SK-N-SH treated with all-trans-retinoic acid at 6 μM for 48 hours (cell line): ENCODE measurements at regions not wholly inside any gene's neighbourhood (a gene's known extent, or its start where the extent isn't known, plus 50 kb on each side); places are given as distances from the start of the nearest gene placed in this dataset.

Experiments used
- ATAC-seq: fragments of 200-7000 bp; cut with Tn5 transposase; 3 replicates; pipeline ENCODE4 v1.9.1; 2020; ENCODE audit warnings: mild to moderate bottlenecking, moderate library complexity
- ARNTL ChIP-seq: fragments of 450-650 bp; formaldehyde crosslinking; IDR thresholded peaks from 2 replicates; pipeline ENCODE4 v1.5.0; 2020; ENCODE audit warnings: low read depth, mild to moderate bottlenecking, moderate library complexity, borderline replicate concordance
- BACH2 ChIP-seq: fragments of 250-450 bp; sonication (Bioruptor Pico); IDR thresholded peaks from 2 replicates; pipeline ENCODE4 v1.9.0; 2021; ENCODE audit warnings: mild to moderate bottlenecking, borderline replicate concordance
- ESRRG ChIP-seq: fragments of 250-450 bp; sonication (Bioruptor Pico); IDR thresholded peaks from 2 replicates; pipeline ENCODE4 v1.6.1; 2021; ENCODE audit warnings: mild to moderate bottlenecking
- GLIS3 ChIP-seq: fragments of 250-450 bp; sonication (Bioruptor Pico); IDR thresholded peaks from 2 replicates; pipeline ENCODE4 v1.5.0; 2020; ENCODE audit warnings: mild to moderate bottlenecking, moderate library complexity
- ISL1 ChIP-seq: fragments of 250-450 bp; sonication (Bioruptor Pico); IDR thresholded peaks from 2 replicates; pipeline ENCODE4 v2.1.2; 2022; ENCODE audit warnings: mild to moderate bottlenecking, moderate library complexity
- OSR1 ChIP-seq: fragments of 250-450 bp; sonication (Bioruptor Pico); IDR thresholded peaks from 2 replicates; pipeline ENCODE4 v1.8.0; 2022; ENCODE audit warnings: moderate library complexity, mild to moderate bottlenecking, inconsistent platforms
- TCF4 ChIP-seq: fragments of 250-450 bp; sonication (Bioruptor Pico); IDR thresholded peaks from 2 replicates; pipeline ENCODE4 v1.8.0; 2021; ENCODE audit warnings: mild to moderate bottlenecking, moderate library complexity, borderline replicate concordance
- TOX ChIP-seq: fragments of 250-450 bp; sonication (Bioruptor Pico); IDR thresholded peaks from 2 replicates; pipeline ENCODE4 v1.8.0; 2021; ENCODE audit warnings: mild to moderate bottlenecking, moderate library complexity, borderline replicate concordance
- ZFP3 ChIP-seq: fragments of 250-450 bp; sonication (Bioruptor Pico); IDR thresholded peaks from 2 replicates; pipeline ENCODE4 v1.5.0; 2020; ENCODE audit warnings: mild to moderate bottlenecking, moderate library complexity
- ZFP30 ChIP-seq: fragments of 450-650 bp; formaldehyde crosslinking; IDR thresholded peaks from 2 replicates; pipeline ENCODE4 v1.5.0; 2022; ENCODE audit warnings: mild to moderate bottlenecking, moderate library complexity
- ZNF565 ChIP-seq: fragments of 450-650 bp; formaldehyde crosslinking; conservative IDR thresholded peaks from 2 replicates; pipeline ENCODE4 v1.5.0; 2020; ENCODE audit warnings: low read depth, mild to moderate bottlenecking, moderate library complexity
- ZNF8 ChIP-seq: fragments of 450-650 bp; formaldehyde crosslinking; IDR thresholded peaks from 2 replicates; pipeline ENCODE4 v1.5.0; 2020; ENCODE audit warnings: mild to moderate bottlenecking, moderate library complexity
- TF ChIP-seq, protein P1 (sequence below): fragments of 250-450 bp; sonication (Bioruptor Pico); IDR thresholded peaks from 2 replicates; pipeline ENCODE4 v1.5.1; 2021; ENCODE audit warnings: mild to moderate bottlenecking, moderate library complexity
- TF ChIP-seq, protein P2 (sequence below): fragments of 250-450 bp; sonication (Bioruptor Pico); IDR thresholded peaks from 2 replicates; pipeline ENCODE4 v1.5.0; 2020; ENCODE audit warnings: mild to moderate bottlenecking, moderate library complexity
- TF ChIP-seq, protein P3 (sequence below): fragments of 250-450 bp; sonication (Bioruptor Pico); IDR thresholded peaks from 2 replicates; pipeline ENCODE4 v1.5.1; 2020; ENCODE audit warnings: low read depth, mild to moderate bottlenecking, moderate library complexity

DNA sequence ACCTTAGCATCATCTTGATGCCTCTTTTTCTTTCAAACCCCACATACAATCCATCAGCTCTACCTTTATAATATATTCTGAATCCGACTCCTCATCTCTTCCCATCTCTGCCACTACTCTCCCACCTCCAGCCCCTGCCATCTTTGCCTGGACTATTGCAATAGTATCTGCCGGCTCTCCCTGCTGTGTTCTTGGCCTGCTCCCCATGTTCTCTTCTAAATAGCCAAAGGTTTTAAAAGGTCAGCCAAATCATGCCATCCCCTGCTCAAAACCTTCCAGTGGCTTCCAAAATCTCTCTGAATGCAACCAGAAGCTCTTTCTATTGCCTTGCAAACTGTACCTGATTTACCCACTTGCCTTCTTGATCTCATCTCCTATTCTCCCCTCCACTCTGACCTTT lies 266.0 kb downstream of the PTTG2 start:
- TF ChIP-seq ARNTL (no peak), TCF4 (no peak), OSR1 (CRISPR knock-in tag) (no peak), BACH2 (CRISPR knock-in tag) (no peak)
- TF ChIP-seq, protein P1, sequence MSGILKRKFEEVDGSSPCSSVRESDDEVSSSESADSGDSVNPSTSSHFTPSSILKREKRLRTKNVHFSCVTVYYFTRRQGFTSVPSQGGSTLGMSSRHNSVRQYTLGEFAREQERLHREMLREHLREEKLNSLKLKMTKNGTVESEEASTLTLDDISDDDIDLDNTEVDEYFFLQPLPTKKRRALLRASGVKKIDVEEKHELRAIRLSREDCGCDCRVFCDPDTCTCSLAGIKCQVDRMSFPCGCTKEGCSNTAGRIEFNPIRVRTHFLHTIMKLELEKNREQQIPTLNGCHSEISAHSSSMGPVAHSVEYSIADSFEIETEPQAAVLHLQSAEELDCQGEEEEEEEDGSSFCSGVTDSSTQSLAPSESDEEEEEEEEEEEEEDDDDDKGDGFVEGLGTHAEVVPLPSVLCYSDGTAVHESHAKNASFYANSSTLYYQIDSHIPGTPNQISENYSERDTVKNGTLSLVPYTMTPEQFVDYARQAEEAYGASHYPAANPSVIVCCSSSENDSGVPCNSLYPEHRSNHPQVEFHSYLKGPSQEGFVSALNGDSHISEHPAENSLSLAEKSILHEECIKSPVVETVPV (CRISPR knock-in tag), result no peak
- TF ChIP-seq, protein P2, sequence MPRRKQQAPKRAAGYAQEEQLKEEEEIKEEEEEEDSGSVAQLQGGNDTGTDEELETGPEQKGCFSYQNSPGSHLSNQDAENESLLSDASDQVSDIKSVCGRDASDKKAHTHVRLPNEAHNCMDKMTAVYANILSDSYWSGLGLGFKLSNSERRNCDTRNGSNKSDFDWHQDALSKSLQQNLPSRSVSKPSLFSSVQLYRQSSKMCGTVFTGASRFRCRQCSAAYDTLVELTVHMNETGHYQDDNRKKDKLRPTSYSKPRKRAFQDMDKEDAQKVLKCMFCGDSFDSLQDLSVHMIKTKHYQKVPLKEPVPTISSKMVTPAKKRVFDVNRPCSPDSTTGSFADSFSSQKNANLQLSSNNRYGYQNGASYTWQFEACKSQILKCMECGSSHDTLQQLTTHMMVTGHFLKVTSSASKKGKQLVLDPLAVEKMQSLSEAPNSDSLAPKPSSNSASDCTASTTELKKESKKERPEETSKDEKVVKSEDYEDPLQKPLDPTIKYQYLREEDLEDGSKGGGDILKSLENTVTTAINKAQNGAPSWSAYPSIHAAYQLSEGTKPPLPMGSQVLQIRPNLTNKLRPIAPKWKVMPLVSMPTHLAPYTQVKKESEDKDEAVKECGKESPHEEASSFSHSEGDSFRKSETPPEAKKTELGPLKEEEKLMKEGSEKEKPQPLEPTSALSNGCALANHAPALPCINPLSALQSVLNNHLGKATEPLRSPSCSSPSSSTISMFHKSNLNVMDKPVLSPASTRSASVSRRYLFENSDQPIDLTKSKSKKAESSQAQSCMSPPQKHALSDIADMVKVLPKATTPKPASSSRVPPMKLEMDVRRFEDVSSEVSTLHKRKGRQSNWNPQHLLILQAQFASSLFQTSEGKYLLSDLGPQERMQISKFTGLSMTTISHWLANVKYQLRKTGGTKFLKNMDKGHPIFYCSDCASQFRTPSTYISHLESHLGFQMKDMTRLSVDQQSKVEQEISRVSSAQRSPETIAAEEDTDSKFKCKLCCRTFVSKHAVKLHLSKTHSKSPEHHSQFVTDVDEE (CRISPR knock-in tag), result no peak
- no peak for ATAC-seq

DNA sequence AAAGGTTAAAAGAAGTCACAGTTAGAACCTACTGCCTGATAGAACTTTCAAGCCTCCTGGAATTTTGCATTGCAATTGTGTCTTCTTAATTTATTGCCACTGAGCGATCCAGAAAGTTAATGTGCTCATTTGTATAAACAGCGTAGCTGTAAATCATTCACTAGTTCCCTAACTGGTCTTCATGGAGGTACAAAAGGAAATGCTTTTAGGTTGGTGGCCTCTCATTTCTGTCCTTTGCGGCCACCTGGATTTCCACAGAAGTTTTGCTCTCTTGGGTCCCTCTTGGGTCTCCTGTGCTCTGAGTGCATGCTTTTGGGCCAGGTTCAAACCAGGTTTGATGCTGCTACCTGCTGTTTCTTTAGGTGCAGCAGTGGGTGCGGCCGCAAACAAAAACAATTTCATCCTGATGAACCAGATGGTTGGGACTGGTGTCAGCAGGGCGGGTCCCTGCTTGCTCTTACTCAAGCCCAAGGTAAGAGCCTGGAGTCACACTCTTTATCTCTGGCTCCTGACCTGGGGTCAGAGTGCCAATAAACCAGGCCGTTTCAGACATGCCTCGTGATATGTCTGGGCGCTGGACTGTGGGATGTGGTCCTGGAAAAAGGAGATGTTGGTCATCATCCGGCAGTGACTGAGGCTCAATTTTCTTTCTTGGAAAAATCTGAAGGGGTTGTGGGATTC lies 270.1 kb downstream of the PTTG2 start:
- TF ChIP-seq ZNF8 (CRISPR knock-in tag) (no peak), ARNTL (no peak), ESRRG (CRISPR knock-in tag) (no peak), TCF4 (no peak), ISL1 (no peak)
- TF ChIP-seq, protein P2 (CRISPR knock-in tag), result no peak
- TF ChIP-seq, protein P3, sequence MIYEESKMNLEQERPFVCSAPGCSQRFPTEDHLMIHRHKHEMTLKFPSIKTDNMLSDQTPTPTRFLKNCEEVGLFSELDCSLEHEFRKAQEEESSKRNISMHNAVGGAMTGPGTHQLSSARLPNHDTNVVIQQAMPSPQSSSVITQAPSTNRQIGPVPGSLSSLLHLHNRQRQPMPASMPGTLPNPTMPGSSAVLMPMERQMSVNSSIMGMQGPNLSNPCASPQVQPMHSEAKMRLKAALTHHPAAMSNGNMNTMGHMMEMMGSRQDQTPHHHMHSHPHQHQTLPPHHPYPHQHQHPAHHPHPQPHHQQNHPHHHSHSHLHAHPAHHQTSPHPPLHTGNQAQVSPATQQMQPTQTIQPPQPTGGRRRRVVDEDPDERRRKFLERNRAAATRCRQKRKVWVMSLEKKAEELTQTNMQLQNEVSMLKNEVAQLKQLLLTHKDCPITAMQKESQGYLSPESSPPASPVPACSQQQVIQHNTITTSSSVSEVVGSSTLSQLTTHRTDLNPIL (CRISPR knock-in tag), result no peak
- ATAC-seq, result no peak

DNA sequence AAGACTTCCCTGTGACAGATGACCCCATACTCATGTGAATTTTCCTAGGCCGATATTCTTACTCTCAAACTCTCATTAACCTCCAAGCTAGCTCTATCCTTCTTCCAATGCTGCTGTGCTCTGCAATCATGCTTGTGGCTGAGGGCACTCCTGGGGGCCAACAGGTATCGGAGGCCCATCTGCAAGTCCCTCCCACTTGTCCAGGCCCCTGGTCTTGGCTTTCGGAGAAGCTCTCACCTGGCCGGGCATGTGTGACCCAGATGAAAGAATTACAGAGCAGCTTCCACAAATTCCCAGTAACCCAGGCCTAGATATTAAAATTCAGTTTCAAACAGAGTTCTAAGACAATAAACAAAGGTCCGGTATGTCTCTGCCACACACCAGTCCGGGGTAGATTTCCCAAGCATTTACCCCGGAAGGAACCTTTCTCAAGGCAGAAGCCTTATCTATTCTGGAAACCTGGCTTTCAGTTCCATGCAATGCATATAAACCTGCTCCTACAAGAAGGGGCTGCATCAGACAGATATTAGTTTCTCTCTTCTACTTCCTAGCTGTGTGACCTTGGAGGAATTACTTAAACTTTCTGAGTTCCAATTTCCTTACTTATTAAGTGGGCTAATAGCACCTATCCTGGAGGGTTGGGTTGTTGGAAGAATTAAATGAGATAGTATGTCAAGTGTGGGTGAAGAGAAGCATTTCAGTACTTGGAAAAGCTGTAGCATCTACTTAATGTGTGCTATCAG lies 270.8 kb downstream of the PTTG2 start:
- no peak for ATAC-seq
- TF ChIP-seq, protein P3 (CRISPR knock-in tag), result no peak
- TF ChIP-seq, protein P1 (CRISPR knock-in tag), result no peak
- TF ChIP-seq TOX (CRISPR knock-in tag) (no peak), ZNF565 (no peak), ARNTL (no peak), ZFP3 (CRISPR knock-in tag) (no peak), ZFP30 (CRISPR knock-in tag) (no peak), GLIS3 (CRISPR knock-in tag) (no peak), TCF4 (no peak)
